ENCODE measurements at regions not wholly inside any gene's neighbourhood (a gene's known extent, or its start where the extent isn't known, plus 50 kb on each side); places are given as distances from the start of the nearest gene placed in this dataset.

GRCh38 chr3:8237893-8238292, 263.7 kb upstream of the LMCD1 start:
- TF ChIP-seq, protein P1, sequence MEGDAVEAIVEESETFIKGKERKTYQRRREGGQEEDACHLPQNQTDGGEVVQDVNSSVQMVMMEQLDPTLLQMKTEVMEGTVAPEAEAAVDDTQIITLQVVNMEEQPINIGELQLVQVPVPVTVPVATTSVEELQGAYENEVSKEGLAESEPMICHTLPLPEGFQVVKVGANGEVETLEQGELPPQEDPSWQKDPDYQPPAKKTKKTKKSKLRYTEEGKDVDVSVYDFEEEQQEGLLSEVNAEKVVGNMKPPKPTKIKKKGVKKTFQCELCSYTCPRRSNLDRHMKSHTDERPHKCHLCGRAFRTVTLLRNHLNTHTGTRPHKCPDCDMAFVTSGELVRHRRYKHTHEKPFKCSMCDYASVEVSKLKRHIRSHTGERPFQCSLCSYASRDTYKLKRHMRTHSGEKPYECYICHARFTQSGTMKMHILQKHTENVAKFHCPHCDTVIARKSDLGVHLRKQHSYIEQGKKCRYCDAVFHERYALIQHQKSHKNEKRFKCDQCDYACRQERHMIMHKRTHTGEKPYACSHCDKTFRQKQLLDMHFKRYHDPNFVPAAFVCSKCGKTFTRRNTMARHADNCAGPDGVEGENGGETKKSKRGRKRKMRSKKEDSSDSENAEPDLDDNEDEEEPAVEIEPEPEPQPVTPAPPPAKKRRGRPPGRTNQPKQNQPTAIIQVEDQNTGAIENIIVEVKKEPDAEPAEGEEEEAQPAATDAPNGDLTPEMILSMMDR (conservative IDR thresholded peaks at IDR 0.05 in 1 of 2, IDR thresholded peaks at IDR 0.05 in 1 of 2; ENCODE audit: low read depth in 1 of 2, low read length in 2 of 2), result no peak
- TF ChIP-seq EZH2 (IDR thresholded peaks at IDR 0.05; ENCODE audit: low read length, missing control alignments), result no peak
- H4K20me1 ChIP-seq (ENCODE audit: control insufficient read depth, extremely low read depth, insufficient read depth, low read length), result no peaks in the 10 kb centered on the region
- no peak overlapping the region for H3K4me2 ChIP-seq (ENCODE audit: extremely low read depth, insufficient read depth, low read length)
- no peaks in the 10 kb centered on the region for H3K36me3 ChIP-seq (ENCODE audit: control insufficient read depth, insufficient read depth, low read length)
- H3K79me2 ChIP-seq (ENCODE audit: control insufficient read depth, insufficient read depth, low read length), result no peaks in the 10 kb centered on the region
- H3K4me3 ChIP-seq (replicated peaks in 1 of 4; ENCODE audit: control extremely low read depth in 1 of 4, insufficient read depth in 1 of 4, low read depth in 3 of 4, low read length in 4 of 4), result no peak overlapping the region
- peak in 1 of 2 donors; percentile 30 for DNase-seq (ENCODE audit: low read depth in 2 of 2)
- H2AFZ ChIP-seq (ENCODE audit: low read length), result no peak overlapping the region
- H3K27me3 ChIP-seq (ENCODE audit: control insufficient read depth, insufficient read depth, low read length), result no peaks in the 10 kb centered on the region
- H3K4me1 ChIP-seq (ENCODE audit: control insufficient read depth, extremely low read depth, insufficient read depth, low read length), result no peaks in the 10 kb centered on the region
- H3K9me3 ChIP-seq (ENCODE audit: control insufficient read depth, insufficient read depth, low read depth, low read length), result no peaks in the 10 kb centered on the region
- no peak overlapping the region for H3K9ac ChIP-seq (ENCODE audit: insufficient read depth, low read length)
- no peak overlapping the region for H3K27ac ChIP-seq (ENCODE audit: insufficient read depth, low read length)

GRCh38 chr3:8238432-8238831, 263.2 kb upstream of the LMCD1 start:
- H4K20me1 ChIP-seq (ENCODE audit: control insufficient read depth, extremely low read depth, insufficient read depth, low read length), result no peaks in the 10 kb centered on the region
- H3K79me2 ChIP-seq (ENCODE audit: control insufficient read depth, insufficient read depth, low read length), result no peaks in the 10 kb centered on the region
- no peaks in the 10 kb centered on the region for H3K27me3 ChIP-seq (ENCODE audit: control insufficient read depth, insufficient read depth, low read length)
- no peak overlapping the region for H3K9ac ChIP-seq (ENCODE audit: insufficient read depth, low read length)
- H3K4me1 ChIP-seq (ENCODE audit: control insufficient read depth, extremely low read depth, insufficient read depth, low read length), result no peaks in the 10 kb centered on the region
- no peak for DNase-seq (ENCODE audit: low read depth in 2 of 2)
- H3K9me3 ChIP-seq (ENCODE audit: control insufficient read depth, insufficient read depth, low read depth, low read length), result no peaks in the 10 kb centered on the region
- H3K4me3 ChIP-seq (replicated peaks in 1 of 4; ENCODE audit: control extremely low read depth in 1 of 4, insufficient read depth in 1 of 4, low read depth in 3 of 4, low read length in 4 of 4), result no peak overlapping the region
- H3K4me2 ChIP-seq (ENCODE audit: extremely low read depth, insufficient read depth, low read length), result no peak overlapping the region
- no peak for TF ChIP-seq EZH2 (IDR thresholded peaks at IDR 0.05; ENCODE audit: low read length, missing control alignments)
- TF ChIP-seq, protein P1 (conservative IDR thresholded peaks at IDR 0.05 in 1 of 2, IDR thresholded peaks at IDR 0.05 in 1 of 2; ENCODE audit: low read depth in 1 of 2, low read length in 2 of 2), result no peak
- no peaks in the 10 kb centered on the region for H3K36me3 ChIP-seq (ENCODE audit: control insufficient read depth, insufficient read depth, low read length)
- H2AFZ ChIP-seq (ENCODE audit: low read length), result no peak overlapping the region
- no peak overlapping the region for H3K27ac ChIP-seq (ENCODE audit: insufficient read depth, low read length)

DNA sequence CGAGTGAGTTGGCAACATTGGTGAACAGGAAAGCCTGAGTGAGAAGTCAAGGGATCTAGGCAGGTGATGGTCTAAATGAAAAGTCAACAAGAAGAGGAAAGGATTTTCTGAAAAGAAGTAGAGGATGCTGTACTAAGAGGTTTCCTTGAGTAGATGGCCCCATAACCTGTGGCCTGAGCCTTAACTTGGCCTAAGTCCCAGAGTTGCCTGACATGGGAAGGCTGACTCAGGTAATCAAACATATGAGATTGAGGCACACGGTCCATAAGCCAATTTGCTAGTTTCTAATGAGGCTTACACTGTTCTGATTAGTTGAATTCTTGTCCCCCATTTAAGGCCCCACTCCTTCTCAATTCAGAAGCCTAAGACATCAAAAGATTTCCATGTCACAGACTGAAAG, 262.5 kb upstream of the LMCD1 start:
- no peak for DNase-seq (ENCODE audit: low read depth in 2 of 2)
- Histone ChIP-seq H3K9ac (ENCODE audit: insufficient read depth, low read length) (no peak overlapping the region), H2AFZ (ENCODE audit: low read length) (no peak overlapping the region), H3K27me3 (ENCODE audit: control insufficient read depth, insufficient read depth, low read length) (no peaks in the 10 kb centered on the region), H3K27ac (ENCODE audit: insufficient read depth, low read length) (no peak overlapping the region), H3K4me2 (ENCODE audit: extremely low read depth, insufficient read depth, low read length) (no peak overlapping the region), H3K4me1 (ENCODE audit: control insufficient read depth, extremely low read depth, insufficient read depth, low read length) (no peaks in the 10 kb centered on the region), H3K9me3 (ENCODE audit: control insufficient read depth, insufficient read depth, low read depth, low read length) (no peaks in the 10 kb centered on the region), H3K4me3 (replicated peaks in 1 of 4; ENCODE audit: control extremely low read depth in 1 of 4, insufficient read depth in 1 of 4, low read depth in 3 of 4, low read length in 4 of 4) (no peak overlapping the region), H3K79me2 (ENCODE audit: control insufficient read depth, insufficient read depth, low read length) (no peaks in the 10 kb centered on the region), H3K36me3 (ENCODE audit: control insufficient read depth, insufficient read depth, low read length) (no peaks in the 10 kb centered on the region), H4K20me1 (ENCODE audit: control insufficient read depth, extremely low read depth, insufficient read depth, low read length) (no peaks in the 10 kb centered on the region)
- TF ChIP-seq, protein P1 (conservative IDR thresholded peaks at IDR 0.05 in 1 of 2, IDR thresholded peaks at IDR 0.05 in 1 of 2; ENCODE audit: low read depth in 1 of 2, low read length in 2 of 2), result no peak
- no peak for TF ChIP-seq EZH2 (IDR thresholded peaks at IDR 0.05; ENCODE audit: low read length, missing control alignments)
